Stimulated activated CD4-positive, alpha-beta T cell treated with anti-CD3 and anti-CD28 coated beads, Interleukin-2, amount 100 ng/mL, for 24 hours (primary cell): ENCODE measurements at regions not wholly inside any gene's neighbourhood (a gene's known extent, or its start where the extent isn't known, plus 50 kb on each side); places are given as distances from the start of the nearest gene placed in this dataset.

Experiments used
- DNase-seq, 2 donors: peaks; one replicate each; pipeline ENCODE4 v3.0.0-alpha.2; 2020

GRCh38 chr18:42137693-42138375 is 182.8 kb downstream of the PIK3C3 start:
- no peak for DNase-seq

GRCh38 chr18:42141439-42141838 is 186.4 kb downstream of the PIK3C3 start:
- no peak for DNase-seq

GRCh38 chr18:42155024-42155423 is 200.0 kb downstream of the PIK3C3 start:
- no peak for DNase-seq

GRCh38 chr18:42156281-42156680 is 201.2 kb downstream of the PIK3C3 start:
- DNase-seq: no peak

GRCh38 chr18:42157420-42157819 is 202.4 kb downstream of the PIK3C3 start:
- DNase-seq: no peak

- DNase-seq: no peak
Observed at GRCh38 chr18:42157878-42158277, 202.8 kb downstream of the PIK3C3 start.

- DNase-seq: no peak
Observed at GRCh38 chr18:42159146-42159545, 204.1 kb downstream of the PIK3C3 start.

- no peak for DNase-seq
Observed at GRCh38 chr18:42163321-42163720, 208.3 kb downstream of the PIK3C3 start.

- no peak for DNase-seq
Observed at GRCh38 chr18:42164556-42164955, 209.5 kb downstream of the PIK3C3 start.

- DNase-seq: no peak
Observed at GRCh38 chr18:42165922-42166513, 211.0 kb downstream of the PIK3C3 start.

- no peak for DNase-seq
Observed at GRCh38 chr18:42168487-42168886, 213.5 kb downstream of the PIK3C3 start.

- DNase-seq: no peak
Observed at GRCh38 chr18:42168907-42169306, 213.9 kb downstream of the PIK3C3 start.

- DNase-seq: no peak
Observed at GRCh38 chr18:42174909-42175308, 219.9 kb downstream of the PIK3C3 start.

GRCh38 chr18:42176599-42176998 is 221.6 kb downstream of the PIK3C3 start:
- no peak for DNase-seq

- no peak for DNase-seq
Observed at GRCh38 chr18:42177390-42177789, 222.4 kb downstream of the PIK3C3 start.

- DNase-seq: no peak
Observed at GRCh38 chr18:42178376-42179080, 223.5 kb downstream of the PIK3C3 start.

- DNase-seq: no peak
Observed at GRCh38 chr18:42179542-42180121, 224.6 kb downstream of the PIK3C3 start.

- DNase-seq: no peak
Observed at GRCh38 chr18:42181474-42181873, 226.4 kb downstream of the PIK3C3 start.

GRCh38 chr18:42182728-42183700 is 228.0 kb downstream of the PIK3C3 start:
- DNase-seq: no peak

GRCh38 chr18:42183746-42184145 is 228.7 kb downstream of the PIK3C3 start:
- DNase-seq: no peak

- no peak for DNase-seq
Observed at GRCh38 chr18:42184685-42185477, 229.8 kb downstream of the PIK3C3 start.

GRCh38 chr18:42185486-42185885 is 230.5 kb downstream of the PIK3C3 start:
- DNase-seq: no peak
